ENCODE measurements at regions not wholly inside any gene's neighbourhood (a gene's known extent, or its start where the extent isn't known, plus 50 kb on each side); places are given as distances from the start of the nearest gene placed in this dataset.
A peak's percentile ranks its signal among the peaks of the same experiment; 100 is the strongest.
"Not testable (repeated sequence)": the region's sequence is repeated elsewhere in the genome, so short reads cannot be mapped to it uniquely, and the experiment has no call there.

DNA sequence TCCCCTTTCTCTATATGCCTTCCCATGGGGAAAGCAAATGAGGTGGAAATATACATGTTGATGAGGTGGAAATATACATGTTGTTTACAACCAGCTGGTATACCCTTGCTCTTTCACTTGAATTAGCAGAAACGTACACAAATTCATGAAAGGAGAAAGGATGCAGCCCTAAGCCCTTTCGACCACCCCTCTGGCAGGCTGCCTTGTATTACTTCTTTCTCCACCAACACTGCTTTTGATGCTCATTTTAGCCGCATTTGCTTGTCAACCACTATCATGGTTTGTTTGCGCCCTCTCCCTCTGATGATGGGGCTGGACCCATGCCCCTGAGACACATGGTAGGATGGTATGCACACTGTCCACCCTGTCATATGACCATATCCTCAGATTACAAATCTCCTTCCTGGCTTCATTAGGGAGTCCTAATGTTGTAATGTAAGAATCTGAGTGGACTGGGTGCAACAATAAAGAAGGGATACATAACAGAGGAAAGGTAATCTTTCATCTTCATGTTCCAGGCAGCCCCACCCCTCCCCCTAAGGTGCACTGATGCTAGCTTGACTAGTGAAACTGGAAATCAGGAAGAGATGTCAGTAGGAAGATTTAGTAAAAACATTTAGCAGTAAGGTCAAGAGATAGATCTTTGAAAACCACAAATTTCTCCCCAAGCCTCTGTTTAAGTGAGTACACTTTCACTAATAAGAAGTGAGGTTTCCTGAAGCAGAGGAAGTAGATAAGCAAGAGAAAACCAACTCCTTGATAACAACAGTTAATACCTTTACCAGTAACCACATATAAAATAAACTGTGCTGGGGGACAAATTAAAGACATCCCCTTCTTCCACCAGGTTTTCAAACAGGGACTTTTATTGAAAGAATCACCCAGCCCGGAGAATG, 536.8 kb upstream of the NRP1 start:
- Histone ChIP-seq H3K27me3 (ENCODE audit: control insufficient read depth, insufficient read depth, low read length) (no peaks in the 10 kb centered on the region), H3K4me2 (ENCODE audit: extremely low read depth, insufficient read depth, low read length) (no peak overlapping the region), H3K27ac (ENCODE audit: insufficient read depth, low read length) (no peak overlapping the region), H2AFZ (ENCODE audit: low read length) (no peak overlapping the region), H3K36me3 (ENCODE audit: control insufficient read depth, insufficient read depth, low read length) (no peaks in the 10 kb centered on the region), H3K4me3 (replicated peaks in 1 of 4; ENCODE audit: control extremely low read depth in 1 of 4, insufficient read depth in 1 of 4, low read depth in 3 of 4, low read length in 4 of 4) (no peak overlapping the region), H3K9me3 (ENCODE audit: control insufficient read depth, insufficient read depth, low read depth, low read length) (no peaks in the 10 kb centered on the region), H3K79me2 (ENCODE audit: control insufficient read depth, insufficient read depth, low read length) (no peaks in the 10 kb centered on the region), H4K20me1 (ENCODE audit: control insufficient read depth, extremely low read depth, insufficient read depth, low read length) (no peaks in the 10 kb centered on the region), H3K4me1 (ENCODE audit: control insufficient read depth, extremely low read depth, insufficient read depth, low read length) (no peaks in the 10 kb centered on the region), H3K9ac (ENCODE audit: insufficient read depth, low read length) (no peak overlapping the region)
- no peak for DNase-seq (ENCODE audit: low read depth in 2 of 2)
- TF ChIP-seq, protein P1, sequence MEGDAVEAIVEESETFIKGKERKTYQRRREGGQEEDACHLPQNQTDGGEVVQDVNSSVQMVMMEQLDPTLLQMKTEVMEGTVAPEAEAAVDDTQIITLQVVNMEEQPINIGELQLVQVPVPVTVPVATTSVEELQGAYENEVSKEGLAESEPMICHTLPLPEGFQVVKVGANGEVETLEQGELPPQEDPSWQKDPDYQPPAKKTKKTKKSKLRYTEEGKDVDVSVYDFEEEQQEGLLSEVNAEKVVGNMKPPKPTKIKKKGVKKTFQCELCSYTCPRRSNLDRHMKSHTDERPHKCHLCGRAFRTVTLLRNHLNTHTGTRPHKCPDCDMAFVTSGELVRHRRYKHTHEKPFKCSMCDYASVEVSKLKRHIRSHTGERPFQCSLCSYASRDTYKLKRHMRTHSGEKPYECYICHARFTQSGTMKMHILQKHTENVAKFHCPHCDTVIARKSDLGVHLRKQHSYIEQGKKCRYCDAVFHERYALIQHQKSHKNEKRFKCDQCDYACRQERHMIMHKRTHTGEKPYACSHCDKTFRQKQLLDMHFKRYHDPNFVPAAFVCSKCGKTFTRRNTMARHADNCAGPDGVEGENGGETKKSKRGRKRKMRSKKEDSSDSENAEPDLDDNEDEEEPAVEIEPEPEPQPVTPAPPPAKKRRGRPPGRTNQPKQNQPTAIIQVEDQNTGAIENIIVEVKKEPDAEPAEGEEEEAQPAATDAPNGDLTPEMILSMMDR (conservative IDR thresholded peaks at IDR 0.05 in 1 of 2, IDR thresholded peaks at IDR 0.05 in 1 of 2; ENCODE audit: low read depth in 1 of 2, low read length in 2 of 2): no peak
- TF ChIP-seq EZH2 (IDR thresholded peaks at IDR 0.05; ENCODE audit: low read length, missing control alignments): no peak

DNA sequence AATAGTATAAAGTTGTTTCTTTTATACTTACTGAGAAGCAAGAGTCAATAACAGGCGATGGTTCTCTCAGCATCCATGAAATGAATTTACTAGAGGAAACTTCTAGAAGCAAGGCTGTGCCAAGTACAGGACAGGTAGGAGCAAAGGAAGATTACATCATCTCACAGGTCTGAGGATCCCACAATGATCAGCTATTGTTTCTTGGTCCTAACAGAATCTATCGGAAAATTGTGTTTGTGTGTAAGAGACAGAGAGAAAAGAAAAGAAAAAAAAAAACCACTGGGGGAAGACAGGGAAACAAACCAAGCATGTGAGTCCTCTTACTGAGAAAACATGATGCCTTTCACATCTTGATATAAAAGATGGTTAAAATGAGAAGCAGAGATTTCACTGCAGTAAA, 535.0 kb upstream of the NRP1 start:
- no peak overlapping the region for H2AFZ ChIP-seq (ENCODE audit: low read length)
- H3K4me1 ChIP-seq (ENCODE audit: control insufficient read depth, extremely low read depth, insufficient read depth, low read length): no peaks in the 10 kb centered on the region
- TF ChIP-seq, protein P1 (conservative IDR thresholded peaks at IDR 0.05 in 1 of 2, IDR thresholded peaks at IDR 0.05 in 1 of 2; ENCODE audit: low read depth in 1 of 2, low read length in 2 of 2): no peak
- no peak for TF ChIP-seq EZH2 (IDR thresholded peaks at IDR 0.05; ENCODE audit: low read length, missing control alignments)
- H3K27ac ChIP-seq (ENCODE audit: insufficient read depth, low read length): no peak overlapping the region
- H3K4me2 ChIP-seq (ENCODE audit: extremely low read depth, insufficient read depth, low read length): no peak overlapping the region
- no peak overlapping the region for H3K9ac ChIP-seq (ENCODE audit: insufficient read depth, low read length)
- no peaks in the 10 kb centered on the region for H4K20me1 ChIP-seq (ENCODE audit: control insufficient read depth, extremely low read depth, insufficient read depth, low read length)
- DNase-seq (ENCODE audit: low read depth in 2 of 2): no peak
- no peaks in the 10 kb centered on the region for H3K79me2 ChIP-seq (ENCODE audit: control insufficient read depth, insufficient read depth, low read length)
- H3K9me3 ChIP-seq (ENCODE audit: control insufficient read depth, insufficient read depth, low read depth, low read length): no peaks in the 10 kb centered on the region
- no peaks in the 10 kb centered on the region for H3K36me3 ChIP-seq (ENCODE audit: control insufficient read depth, insufficient read depth, low read length)
- no peaks in the 10 kb centered on the region for H3K27me3 ChIP-seq (ENCODE audit: control insufficient read depth, insufficient read depth, low read length)
- H3K4me3 ChIP-seq (replicated peaks in 1 of 4; ENCODE audit: control extremely low read depth in 1 of 4, insufficient read depth in 1 of 4, low read depth in 3 of 4, low read length in 4 of 4): no peak overlapping the region

DNA sequence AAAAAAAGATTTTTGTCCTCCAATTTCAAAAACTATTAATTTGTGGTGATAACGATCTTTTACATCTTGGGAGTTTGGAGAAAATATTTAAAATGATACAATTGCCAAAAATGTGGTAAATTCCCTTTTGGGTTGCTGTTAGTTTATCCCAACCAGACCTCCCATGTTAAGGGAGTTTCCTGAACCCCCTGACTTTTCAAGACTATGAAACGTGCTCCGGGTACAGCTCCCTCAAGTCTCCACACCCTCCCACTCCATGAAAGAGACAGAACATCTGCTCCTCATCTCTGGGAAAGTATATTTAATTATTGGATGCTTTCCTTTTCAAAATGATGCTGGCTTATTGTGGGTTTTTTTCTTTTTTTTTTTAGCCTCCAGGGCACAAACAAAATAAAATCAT, 534.6 kb upstream of the NRP1 start:
- Histone ChIP-seq H4K20me1 (ENCODE audit: control insufficient read depth, extremely low read depth, insufficient read depth, low read length) (no peaks in the 10 kb centered on the region), H3K4me2 (ENCODE audit: extremely low read depth, insufficient read depth, low read length) (no peak overlapping the region), H3K4me3 (replicated peaks in 1 of 4; ENCODE audit: control extremely low read depth in 1 of 4, insufficient read depth in 1 of 4, low read depth in 3 of 4, low read length in 4 of 4) (no peak overlapping the region), H3K27me3 (ENCODE audit: control insufficient read depth, insufficient read depth, low read length) (no peaks in the 10 kb centered on the region), H3K36me3 (ENCODE audit: control insufficient read depth, insufficient read depth, low read length) (no peaks in the 10 kb centered on the region), H3K9me3 (ENCODE audit: control insufficient read depth, insufficient read depth, low read depth, low read length) (no peaks in the 10 kb centered on the region), H3K4me1 (ENCODE audit: control insufficient read depth, extremely low read depth, insufficient read depth, low read length) (no peaks in the 10 kb centered on the region), H3K79me2 (ENCODE audit: control insufficient read depth, insufficient read depth, low read length) (no peaks in the 10 kb centered on the region), H3K27ac (ENCODE audit: insufficient read depth, low read length) (no peak overlapping the region), H3K9ac (ENCODE audit: insufficient read depth, low read length) (no peak overlapping the region), H2AFZ (ENCODE audit: low read length) (no peak overlapping the region)
- peak in 1 of 2 donors; percentile 13 for DNase-seq (ENCODE audit: low read depth in 2 of 2)
- TF ChIP-seq EZH2 (IDR thresholded peaks at IDR 0.05; ENCODE audit: low read length, missing control alignments): no peak
- TF ChIP-seq, protein P1 (conservative IDR thresholded peaks at IDR 0.05 in 1 of 2, IDR thresholded peaks at IDR 0.05 in 1 of 2; ENCODE audit: low read depth in 1 of 2, low read length in 2 of 2): no peak

DNA sequence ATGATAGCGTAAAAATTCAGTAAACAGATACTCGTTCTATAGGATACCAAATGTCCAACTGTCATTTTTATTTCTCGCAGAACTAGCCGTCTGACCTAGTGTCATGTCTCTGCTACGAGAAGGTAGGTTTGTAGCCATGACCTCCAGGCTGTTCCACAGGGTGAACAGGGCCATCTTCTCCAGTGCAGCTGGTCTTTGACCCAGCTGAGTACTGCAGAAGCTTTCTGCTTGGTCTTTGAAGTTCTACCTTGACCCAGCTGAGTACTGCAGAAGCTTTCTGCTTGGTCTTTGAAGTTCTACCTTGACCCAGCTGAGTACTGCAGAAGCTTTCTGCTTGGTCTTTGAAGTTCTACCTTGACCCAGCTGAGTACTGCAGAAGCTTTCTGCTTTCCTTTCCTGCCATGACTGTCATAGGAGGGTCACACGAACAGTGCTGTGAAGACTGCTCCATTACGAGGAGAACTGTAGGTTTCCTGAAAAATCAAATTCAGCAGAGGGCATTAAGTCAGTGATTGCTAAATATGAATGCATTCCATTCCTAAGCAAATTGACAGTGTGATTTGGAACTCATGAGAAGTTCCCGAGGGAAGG, 532.8 kb upstream of the NRP1 start:
- H3K36me3 ChIP-seq (ENCODE audit: control insufficient read depth, insufficient read depth, low read length); H3K9ac ChIP-seq (ENCODE audit: insufficient read depth, low read length); H3K9me3 ChIP-seq (ENCODE audit: control insufficient read depth, insufficient read depth, low read depth, low read length); H3K4me2 ChIP-seq (ENCODE audit: extremely low read depth, insufficient read depth, low read length); H3K27me3 ChIP-seq (ENCODE audit: control insufficient read depth, insufficient read depth, low read length); H3K4me1 ChIP-seq (ENCODE audit: control insufficient read depth, extremely low read depth, insufficient read depth, low read length); H3K27ac ChIP-seq (ENCODE audit: insufficient read depth, low read length); H3K4me3 ChIP-seq (replicated peaks in 1 of 4; ENCODE audit: control extremely low read depth in 1 of 4, insufficient read depth in 1 of 4, low read depth in 3 of 4, low read length in 4 of 4); H4K20me1 ChIP-seq (ENCODE audit: control insufficient read depth, extremely low read depth, insufficient read depth, low read length); H3K79me2 ChIP-seq (ENCODE audit: control insufficient read depth, insufficient read depth, low read length); H2AFZ ChIP-seq (ENCODE audit: low read length); DNase-seq (ENCODE audit: low read depth in 2 of 2): not testable (repeated sequence)
